Sigmoid colon (tissue), 6 donors: ENCODE measurements at regions not wholly inside any gene's neighbourhood (a gene's known extent, or its start where the extent isn't known, plus 50 kb on each side); places are given as distances from the start of the nearest gene placed in this dataset.

Experiments used
- DNase-seq: peaks from one replicate; pipeline ENCODE4 v3.0.0-alpha.2; 2019
- H3K27ac ChIP-seq, 4 donors: fragments of 200-600 bp; sonication (generic); one replicate each; pipeline ENCODE4 v1.5.1; 2016 to 2019; ENCODE audit warnings: mild to moderate bottlenecking in 1 of 4
- H3K27me3 ChIP-seq, 3 donors: fragments of 200-600 bp; sonication (generic); one replicate each; pipeline ENCODE4 v1.5.1; 2019; ENCODE audit warnings: mild to moderate bottlenecking in 1 of 3
- H3K36me3 ChIP-seq, 4 donors: fragments of 200-600 bp; sonication (generic); one replicate each; pipeline ENCODE4 v1.5.1; 2016 to 2019
- H3K4me1 ChIP-seq, 4 donors: fragments of 200-600 bp; sonication (generic); one replicate each; pipeline ENCODE4 v1.5.1; 2017 to 2019
- H3K4me3 ChIP-seq, 4 donors: fragments of 200-600 bp; sonication (generic); one replicate each; pipeline ENCODE4 v1.5.1; 2017 to 2019; ENCODE audit warnings: mild to moderate bottlenecking in 2 of 4, moderate library complexity in 1 of 4
- H3K9me3 ChIP-seq, 4 donors: fragments of 200-600 bp in 3 of 4; sonication (generic) in 3 of 4; one replicate each; pipeline versions ENCODE4 v1.5.1 to v1.6.1; 2013 to 2019
- EP300 ChIP-seq, 4 donors: sonication (generic); formaldehyde crosslinking; IDR thresholded peaks; one replicate each; pipeline ENCODE4 v1.6.1; 2017; ENCODE audit warnings: antibody characterized with exemption in 4 of 4
- POLR2A ChIP-seq, 2 donors: fragments of 450-650 bp; IDR thresholded peaks; one replicate each; pipeline ENCODE4 v1.6.1; 2016; ENCODE audit warnings: antibody characterized with exemption in 2 of 2, mild to moderate bottlenecking in 2 of 2, moderate library complexity in 2 of 2
- POLR2AphosphoS5 ChIP-seq, 4 donors: sonication (generic); formaldehyde crosslinking; IDR thresholded peaks; one replicate each; pipeline ENCODE4 v1.6.1; 2017; ENCODE audit warnings: antibody characterized with exemption in 4 of 4
- WGBS, 2 donors: extraction: QIAGEN DNeasy Blood & Tissue Kit; methylation state at CpG; one replicate each; pipeline ENCODE4 v1.1.7; 2013; 5-methylcytosine and 5-hydroxymethylcytosine counted together
- intact Hi-C: fragments of 100-400 bp; cut with DNase I; formaldehyde crosslinking; loops from one replicate; pipeline ENCODE4 v1.15.1; 2023
- TF ChIP-seq, protein P1 (sequence below), 4 experiments: fragments of 450-650 bp in 3 of 4; fragments of 200-600 bp in 1 of 4; IDR thresholded peaks; one replicate each; pipeline ENCODE4 v1.5.1; 2016 to 2019; ENCODE audit warnings: antibody characterized with exemption in 4 of 4, mild to moderate bottlenecking in 3 of 4, moderate library complexity in 2 of 4
- donor health status: healthy with polysubstance abuse.
- donor health status: healthy.

DNA sequence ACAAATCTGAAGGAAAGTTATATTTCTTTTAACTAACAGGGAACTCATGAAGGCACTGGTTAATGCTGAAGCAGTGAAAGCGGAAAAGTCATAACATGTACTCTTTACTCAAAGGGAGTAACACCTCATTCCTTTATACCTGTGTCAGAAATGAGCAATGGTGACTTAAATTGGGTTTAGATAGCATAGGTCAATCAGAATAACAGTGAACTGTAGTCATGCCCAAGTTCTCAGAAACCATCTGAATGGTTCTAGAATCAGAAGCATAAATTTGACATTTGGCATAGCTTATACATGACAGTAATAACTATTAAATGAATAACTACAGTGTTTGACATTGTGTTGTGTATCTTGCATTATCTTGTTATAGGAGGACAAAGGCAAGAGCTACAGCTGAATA lies 382.0 kb downstream of the NUF2 start:
- Histone ChIP-seq H3K4me3 (no peak overlapping the region), H3K4me1 (no peaks in the 10 kb centered on the region), H3K27me3 (no peaks in the 10 kb centered on the region), H3K27ac (no peak overlapping the region), H3K9me3 (no peaks in the 10 kb centered on the region), H3K36me3 (no peaks in the 10 kb centered on the region)
- 77 to 98% methylated on average over 1 of the region's 1 CpG for WGBS, 2 donors
- TF ChIP-seq, protein P1, sequence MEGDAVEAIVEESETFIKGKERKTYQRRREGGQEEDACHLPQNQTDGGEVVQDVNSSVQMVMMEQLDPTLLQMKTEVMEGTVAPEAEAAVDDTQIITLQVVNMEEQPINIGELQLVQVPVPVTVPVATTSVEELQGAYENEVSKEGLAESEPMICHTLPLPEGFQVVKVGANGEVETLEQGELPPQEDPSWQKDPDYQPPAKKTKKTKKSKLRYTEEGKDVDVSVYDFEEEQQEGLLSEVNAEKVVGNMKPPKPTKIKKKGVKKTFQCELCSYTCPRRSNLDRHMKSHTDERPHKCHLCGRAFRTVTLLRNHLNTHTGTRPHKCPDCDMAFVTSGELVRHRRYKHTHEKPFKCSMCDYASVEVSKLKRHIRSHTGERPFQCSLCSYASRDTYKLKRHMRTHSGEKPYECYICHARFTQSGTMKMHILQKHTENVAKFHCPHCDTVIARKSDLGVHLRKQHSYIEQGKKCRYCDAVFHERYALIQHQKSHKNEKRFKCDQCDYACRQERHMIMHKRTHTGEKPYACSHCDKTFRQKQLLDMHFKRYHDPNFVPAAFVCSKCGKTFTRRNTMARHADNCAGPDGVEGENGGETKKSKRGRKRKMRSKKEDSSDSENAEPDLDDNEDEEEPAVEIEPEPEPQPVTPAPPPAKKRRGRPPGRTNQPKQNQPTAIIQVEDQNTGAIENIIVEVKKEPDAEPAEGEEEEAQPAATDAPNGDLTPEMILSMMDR (IDR thresholded peaks at IDR 0.05), result no peak
- intact Hi-C loops, result no loop called here
- DNase-seq, result no peak

DNA sequence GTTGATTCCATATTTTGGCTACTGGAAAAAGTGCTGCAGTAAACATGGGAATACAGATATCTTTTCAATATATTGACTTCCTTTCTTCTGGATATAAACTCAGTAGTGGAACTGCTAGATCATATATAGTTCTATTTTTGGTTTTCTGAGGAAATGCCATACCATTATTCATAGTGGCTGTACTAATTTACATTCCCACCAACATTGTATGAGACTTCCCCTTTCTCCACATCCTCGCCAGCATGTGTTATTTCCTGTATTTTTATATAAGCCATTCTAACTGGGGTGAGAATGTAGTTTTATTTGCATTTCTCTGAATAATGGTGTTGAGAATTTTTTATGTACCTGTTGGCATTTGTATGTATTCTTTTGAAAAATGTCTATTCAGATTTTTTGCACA lies 385.2 kb downstream of the NUF2 start:
- Histone ChIP-seq H3K9me3 (no peaks in the 10 kb centered on the region), H3K4me3 (no peak overlapping the region), H3K36me3 (no peaks in the 10 kb centered on the region), H3K27ac (no peak overlapping the region), H3K4me1 (no peaks in the 10 kb centered on the region), H3K27me3 (no peaks in the 10 kb centered on the region)
- intact Hi-C loops, result no loop called here
- 38 to 68% methylated on average over 1 of the region's 1 CpG for WGBS, 2 donors
- TF ChIP-seq POLR2A (IDR thresholded peaks at IDR 0.05), result no peak
- TF ChIP-seq POLR2AphosphoS5 (IDR thresholded peaks at IDR 0.05), result no peak
- no peak for TF ChIP-seq EP300 (IDR thresholded peaks at IDR 0.05)
- TF ChIP-seq, protein P1 (IDR thresholded peaks at IDR 0.05), result no peak
- no peak for DNase-seq

DNA sequence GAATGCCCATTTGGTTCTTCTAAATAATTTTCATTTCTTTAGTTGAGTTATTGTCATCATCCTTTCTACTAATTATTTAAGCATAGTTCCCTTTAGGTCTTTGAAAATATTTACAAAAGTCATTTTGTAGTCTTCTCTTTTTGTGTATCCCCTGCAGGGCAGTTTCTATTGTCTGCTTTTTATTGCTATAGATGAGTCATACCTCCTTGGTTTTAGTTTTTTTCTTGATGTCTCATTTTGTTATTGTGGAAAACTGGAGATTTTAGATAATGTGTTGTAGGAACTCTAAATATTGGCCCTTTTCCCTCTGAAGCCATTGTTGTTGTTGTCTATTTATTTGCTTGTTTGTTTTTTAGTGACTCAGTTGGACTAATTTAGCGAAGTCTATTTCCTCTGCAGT lies 387.9 kb downstream of the NUF2 start:
- 88 to 95% methylated on average over 1 of the region's 1 CpG for WGBS, 2 donors
- Histone ChIP-seq H3K27me3 (no peaks in the 10 kb centered on the region), H3K36me3 (no peaks in the 10 kb centered on the region), H3K27ac (no peak overlapping the region), H3K4me1 (no peaks in the 10 kb centered on the region), H3K4me3 (no peak overlapping the region), H3K9me3 (no peaks in the 10 kb centered on the region)
- intact Hi-C loops, result no loop called here
- no peak for DNase-seq
- no peak for TF ChIP-seq POLR2A (IDR thresholded peaks at IDR 0.05)
- TF ChIP-seq, protein P1 (IDR thresholded peaks at IDR 0.05), result no peak
- TF ChIP-seq POLR2AphosphoS5 (IDR thresholded peaks at IDR 0.05), result no peak
- no peak for TF ChIP-seq EP300 (IDR thresholded peaks at IDR 0.05)

DNA sequence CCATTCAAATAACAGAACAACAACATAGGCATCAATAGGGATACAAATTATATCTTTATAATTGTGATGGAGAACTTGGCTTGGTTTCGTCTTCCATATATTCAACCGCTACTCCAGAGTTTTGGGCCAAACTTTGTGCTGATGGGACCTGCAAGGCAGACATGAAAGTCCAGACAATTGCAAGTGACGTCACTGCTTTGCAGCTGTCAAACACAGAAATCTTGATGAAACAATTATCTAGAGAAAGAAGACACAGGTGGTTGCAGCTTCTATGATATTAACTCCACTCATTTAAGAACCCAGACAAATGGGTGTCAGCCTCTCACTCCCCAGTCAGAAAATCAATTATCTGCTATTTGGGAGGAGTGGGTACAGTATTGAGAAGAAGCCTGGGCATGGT lies 390.6 kb downstream of the NUF2 start:
- no peaks in the 10 kb centered on the region for H3K27me3 ChIP-seq
- no peaks in the 10 kb centered on the region for H3K9me3 ChIP-seq
- H3K27ac ChIP-seq, result no peak overlapping the region
- TF ChIP-seq POLR2A (IDR thresholded peaks at IDR 0.05) (no peak), POLR2AphosphoS5 (IDR thresholded peaks at IDR 0.05) (no peak), EP300 (IDR thresholded peaks at IDR 0.05) (no peak)
- TF ChIP-seq, protein P1 (IDR thresholded peaks at IDR 0.05), result no peak
- H3K36me3 ChIP-seq, result no peaks in the 10 kb centered on the region
- no peak overlapping the region for H3K4me3 ChIP-seq
- 95 to 96% methylated on average over 3 of the region's 3 CpGs for WGBS, 2 donors
- DNase-seq, result no peak
- H3K4me1 ChIP-seq, result no peaks in the 10 kb centered on the region
- intact Hi-C loops, result no loop called here

DNA sequence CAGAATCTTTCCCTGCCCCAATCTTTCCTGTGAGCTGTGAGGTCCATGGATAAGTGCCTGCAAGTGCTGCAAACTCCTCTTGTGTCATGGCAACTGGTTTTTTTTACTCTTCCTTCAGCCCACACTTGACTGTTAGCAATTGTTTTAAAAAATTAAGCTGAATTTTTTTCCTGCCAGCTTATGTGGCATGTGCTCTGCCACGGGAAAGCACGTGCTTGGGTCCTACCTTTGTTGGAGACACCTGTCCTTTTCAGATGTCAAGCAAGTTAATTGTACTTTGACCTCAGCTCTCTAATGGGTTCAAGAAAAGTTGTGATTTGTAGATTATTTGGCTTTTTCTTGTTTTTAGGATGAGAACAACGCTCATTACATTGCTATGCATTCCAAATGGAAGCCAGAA lies 398.5 kb downstream of the NUF2 start:
- Histone ChIP-seq H3K4me1 (no peaks in the 10 kb centered on the region), H3K27ac (no peak overlapping the region), H3K27me3 (no peaks in the 10 kb centered on the region), H3K36me3 (no peaks in the 10 kb centered on the region), H3K4me3 (no peak overlapping the region), H3K9me3 (peaks cover 0 to 3% (median 0%) of the 10 kb centered on the region in 4 donors)
- intact Hi-C loops, result no loop called here
- TF ChIP-seq EP300 (IDR thresholded peaks at IDR 0.05) (no peak), POLR2AphosphoS5 (IDR thresholded peaks at IDR 0.05) (no peak), POLR2A (IDR thresholded peaks at IDR 0.05) (no peak)
- TF ChIP-seq, protein P1 (IDR thresholded peaks at IDR 0.05), result no peak
- no peak for DNase-seq
- WGBS, 2 donors, result 81 to 87% methylated on average over 3 of the region's 3 CpGs
